GM23338 (cell line): ENCODE measurements at regions not wholly inside any gene's neighbourhood (a gene's known extent, or its start where the extent isn't known, plus 50 kb on each side); places are given as distances from the start of the nearest gene placed in this dataset.

ENCODE experiments used
- ATAC-seq: fragments of 200-7000 bp; cut with Tn5 transposase; 3 replicates; pipeline ENCODE4 v1.9.1; 2020
- DNase-seq: peaks from one replicate; pipeline ENCODE4 v3.0.0-alpha.2; 2015; ENCODE audit warnings: low spot score
- H2AFZ ChIP-seq: fragments of 200-600 bp; sonication (generic); 2 replicates; pipeline ENCODE4 v1.8.0; 2016; ENCODE audit warnings: antibody characterized with exemption, mild to moderate bottlenecking, moderate library complexity
- H3F3A ChIP-seq: fragments of 200-600 bp; sonication (generic); replicated peaks from 2 replicates; pipeline ENCODE4 v1.8.0; 2017; ENCODE audit warnings: antibody characterized with exemption, mixed run types, low read depth
- H3K27ac ChIP-seq: fragments of 200-600 bp; sonication (generic); 2 replicates; pipeline ENCODE4 v1.6.1; 2016; ENCODE audit warnings: low read depth
- H3K27me3 ChIP-seq: fragments of 200-600 bp; sonication (generic); 2 replicates; pipeline ENCODE4 v1.8.0; 2016; ENCODE audit warnings: mild to moderate bottlenecking, mixed run types, moderate library complexity; ENCODE audit not compliant: insufficient read depth
- H3K36me3 ChIP-seq: fragments of 200-600 bp; sonication (generic); 2 replicates; pipeline ENCODE4 v1.8.0; 2016; ENCODE audit warnings: mild to moderate bottlenecking; ENCODE audit not compliant: insufficient read depth
- H3K4me1 ChIP-seq: fragments of 200-600 bp; sonication (generic); 2 replicates; pipeline ENCODE4 v1.8.0; 2016; ENCODE audit warnings: mild to moderate bottlenecking, moderate library complexity; ENCODE audit not compliant: insufficient read depth
- H3K4me2 ChIP-seq: fragments of 200-600 bp; sonication (generic); 2 replicates; pipeline ENCODE4 v1.7.1; 2017; ENCODE audit warnings: mixed run types
- H3K4me3 ChIP-seq: fragments of 200-600 bp; sonication (generic); 2 replicates; pipeline ENCODE4 v1.6.1; 2016; ENCODE audit warnings: mixed run types
- H3K79me2 ChIP-seq: fragments of 200-600 bp; sonication (generic); replicated peaks from 2 replicates; pipeline ENCODE4 v1.8.0; 2017; ENCODE audit warnings: mild to moderate bottlenecking; ENCODE audit not compliant: insufficient read depth
- H3K9me2 ChIP-seq: fragments of 200-600 bp; sonication (generic); 2 replicates; pipeline ENCODE4 v1.8.0; 2017; ENCODE audit not compliant: insufficient read depth
- H4K20me1 ChIP-seq: fragments of 200-600 bp; sonication (generic); replicated peaks from 2 replicates; pipeline ENCODE4 v1.8.0; 2017; ENCODE audit warnings: mild to moderate bottlenecking; ENCODE audit not compliant: insufficient read depth
- H3K27ac Mint-ChIP-seq: 2 replicates; pipeline ENCODE4 v1.8.0; 2020; ENCODE audit warnings: inconsistent platforms, mild to moderate bottlenecking, moderate library complexity, mixed read lengths
- H3K27me3 Mint-ChIP-seq: 3 replicates; pipeline ENCODE4 v1.8.0; 2022; ENCODE audit warnings: low read depth, mild to moderate bottlenecking, moderate library complexity, mixed read lengths, inconsistent platforms; ENCODE audit not compliant: insufficient read depth, poor library complexity
- H3K36me3 Mint-ChIP-seq: 3 replicates; pipeline ENCODE4 v1.8.0; 2021; ENCODE audit warnings: low read depth, mild to moderate bottlenecking, inconsistent platforms, moderate library complexity, mixed read lengths
- H3K4me1 Mint-ChIP-seq: 3 replicates; pipeline ENCODE4 v1.8.0; 2020; ENCODE audit warnings: mild to moderate bottlenecking, inconsistent platforms, mixed read lengths
- H3K4me3 Mint-ChIP-seq: 3 replicates; pipeline ENCODE4 v1.8.0; 2021; ENCODE audit warnings: moderate library complexity, mild to moderate bottlenecking, inconsistent platforms, mixed read lengths
- H3K9me3 Mint-ChIP-seq: 3 replicates; pipeline ENCODE4 v1.8.0; 2020; ENCODE audit warnings: moderate library complexity, mild to moderate bottlenecking, inconsistent platforms, mixed read lengths
- CTCF ChIP-seq, 2 experiments: fragments of 200-600 bp in 1 of 2; sonication (generic) in 1 of 2; conservative IDR thresholded peaks; 2 replicates each; pipeline versions ENCODE4 v1.5.1 to v1.6.1; 2016 to 2017; ENCODE audit warnings: antibody characterized with exemption in 2 of 2, low read depth in 2 of 2, mild to moderate bottlenecking in 2 of 2, moderate library complexity in 1 of 2
- EZH2 ChIP-seq: fragments of 200-600 bp; sonication (generic); IDR thresholded peaks from one replicate; pipeline ENCODE4 v1.8.0; 2017; ENCODE audit warnings: antibody characterized with exemption, mild to moderate bottlenecking, low read depth; ENCODE audit not compliant: unreplicated experiment
- JUNB ChIP-seq: IDR thresholded peaks from one replicate; pipeline ENCODE4 v1.6.1; 2016; ENCODE audit warnings: antibody characterized with exemption; ENCODE audit not compliant: unreplicated experiment
- REST ChIP-seq: IDR thresholded peaks from one replicate; pipeline ENCODE4 v1.6.1; 2018; ENCODE audit warnings: antibody characterized with exemption; ENCODE audit not compliant: unreplicated experiment
- ZNF114 ChIP-seq: fragments of 250-450 bp; sonication (Bioruptor Pico); IDR thresholded peaks from 2 replicates; pipeline ENCODE4 v1.5.0; 2020; ENCODE audit warnings: mild to moderate bottlenecking, moderate library complexity

- no peak overlapping the region for H2AFZ ChIP-seq
These were observed 90.1 kb upstream of the RGMA start for GRCh38 chr15:93179072-93179471.

More at GRCh38 chr15:93179072-93179471, 90.1 kb upstream of the RGMA start:
- Histone ChIP-seq H3F3A (no peaks in the 10 kb centered on the region; the same call in 1 of the 2 replicates), H3K27me3 (no peaks in the 10 kb centered on the region), H3K4me1 (peaks cover 32% of the 10 kb centered on the region), H3K79me2 (no peaks in the 10 kb centered on the region), H3K9me2 (0 out of 2 replicates have a peak, but pooled peaks cover 7% of the 10 kb centered on the region), H4K20me1 (no peaks in the 10 kb centered on the region), H3K36me3 (no peaks in the 10 kb centered on the region), H3K27ac (no peak overlapping the region), H3K4me3 (no peak overlapping the region), H3K4me2 (peak overlapping the region; percentile 64)
- DNase-seq (no peak), ATAC-seq (no peak)
- Mint-ChIP-seq H3K4me1 (peaks cover 38% of the 10 kb centered on the region), H3K4me3 (no peak overlapping the region), H3K9me3 (peaks cover 5% of the 10 kb centered on the region; the same call in 2 of the 3 replicates), H3K27ac (no peak overlapping the region), H3K36me3 (0 out of 3 replicates have a peak, but pooled peaks cover 2% of the 10 kb centered on the region), H3K27me3 (peaks cover 15% of the 10 kb centered on the region)
- TF ChIP-seq ZNF114 (CRISPR knock-in tag) (no peak), EZH2 (no peak), JUNB (no peak), REST (no peak), CTCF (conservative IDR thresholded peaks at IDR 0.05; ENCODE audit: low read depth in 2 of 2) (no peak)
